ENCODE measurements at regions not wholly inside any gene's neighbourhood (a gene's known extent, or its start where the extent isn't known, plus 50 kb on each side); places are given as distances from the start of the nearest gene placed in this dataset.
"Not testable (repeated sequence)": the region's sequence is repeated elsewhere in the genome, so short reads cannot be mapped to it uniquely, and the experiment has no call there.

- not testable (repeated sequence) for TF ChIP-seq RAD21 (IDR thresholded peaks at IDR 0.05 in 1 of 2, conservative IDR thresholded peaks at IDR 0.05 in 1 of 2; ENCODE audit: low read depth in 2 of 2, low read length in 2 of 2); CTCF (IDR thresholded peaks at IDR 0.05; ENCODE audit: control extremely low read depth in 1 of 3, insufficient read depth in 1 of 3, low read depth in 1 of 3, low read length in 3 of 3); EP300 (IDR thresholded peaks at IDR 0.05; ENCODE audit: borderline replicate concordance in 1 of 2, low read depth in 2 of 2, low read length in 2 of 2); POLR2AphosphoS5 (IDR thresholded peaks at IDR 0.05; ENCODE audit: low read depth, low read length); RNF2 (IDR thresholded peaks at IDR 0.05; ENCODE audit: borderline replicate concordance, low read depth, low read length, missing control alignments, poor library complexity, severe bottlenecking); SP2 (IDR thresholded peaks at IDR 0.05; ENCODE audit: low read length); EZH2 (IDR thresholded peaks at IDR 0.05; ENCODE audit: low read depth, low read length, severe bottlenecking); POLR2A (IDR thresholded peaks at IDR 0.05; ENCODE audit: control extremely low read depth in 1 of 2, low read depth in 2 of 2, low read length in 2 of 2); GTF2F1 (IDR thresholded peaks at IDR 0.05; ENCODE audit: borderline replicate concordance, low read depth, low read length); EGR1 (IDR thresholded peaks at IDR 0.05; ENCODE audit: borderline replicate concordance, low read depth, low read length); SIX5 (IDR thresholded peaks at IDR 0.05; ENCODE audit: low read depth, low read length); GABPA (IDR thresholded peaks at IDR 0.05; ENCODE audit: borderline replicate concordance, insufficient read depth, low read length)
- TF ChIP-seq YY1 (IDR thresholded peaks at IDR 0.05; ENCODE audit: low read depth, low read length) = 0 out of 2 replicates have a peak, but pooled peaks have one; percentile 13
Measured at GRCh38 chr12:102313116-102313971, 115.7 kb upstream of the PMCH start.
